H1 (cell line): ENCODE measurements at regions not wholly inside any gene's neighbourhood (a gene's known extent, or its start where the extent isn't known, plus 50 kb on each side); places are given as distances from the start of the nearest gene placed in this dataset.

Experiments used
- CTCF ChIA-PET: fragments of 300-600 bp; sonication (Branson Sonifier 250); formaldehyde crosslinking; loops from one replicate; lab custom pipeline; 2021; ENCODE audit not compliant: partially characterized antibody; lab: Charles Lee
- POLR2A ChIA-PET: fragments of 300-600 bp; sonication (Branson Sonifier 250); formaldehyde crosslinking; loops from one replicate; lab custom pipeline; 2021; ENCODE audit warnings: inconsistent platforms; ENCODE audit not compliant: partially characterized antibody; lab: Charles Lee
- DNase-seq, 2 experiments: peaks; one replicate each; pipeline versions ENCODE4 v3.0.0 to v3.0.0-alpha.2; 2010 to 2022; ENCODE audit warnings: low spot score in 2 of 2, low read depth in 1 of 2, mixed read lengths in 1 of 2
- FAIRE-seq: peaks from 2 replicates; lab custom pipeline; 2011; peaks lifted over from hg19 to GRCh38; lab: Jason Lieb, UNC
- H2AFZ ChIP-seq: 2 replicates; pipeline ENCODE4 v1.8.1; 2012; ENCODE audit warnings: low read length, inconsistent platforms
- H2AK5ac ChIP-seq: 2 replicates; pipeline ENCODE4 v1.6.1; 2013; ENCODE audit warnings: low read depth, low read length
- H2BK120ac ChIP-seq: replicated peaks from 2 replicates; pipeline ENCODE3; 2013; ENCODE audit warnings: low read depth, low read length, inconsistent platforms
- H2BK12ac ChIP-seq: 2 replicates; pipeline ENCODE4 v1.6.1; 2013; ENCODE audit warnings: low read depth, low read length
- H2BK15ac ChIP-seq: 2 replicates; pipeline ENCODE4 v1.6.1; 2013; ENCODE audit warnings: low read length
- H2BK20ac ChIP-seq: 2 replicates; pipeline ENCODE4 v1.6.1; 2013; ENCODE audit warnings: low read length
- H2BK5ac ChIP-seq: 2 replicates; pipeline ENCODE4 v1.6.1; 2013; ENCODE audit warnings: low read depth, low read length
- H3K14ac ChIP-seq: 2 replicates; pipeline ENCODE4 v1.6.1; 2013; ENCODE audit warnings: inconsistent platforms; ENCODE audit not compliant: insufficient read length
- H3K18ac ChIP-seq: 2 replicates; pipeline ENCODE4 v1.6.1; 2013; ENCODE audit warnings: low read length; ENCODE audit errors: extremely low read depth
- H3K23ac ChIP-seq: 2 replicates; pipeline ENCODE4 v1.6.1; 2013; ENCODE audit warnings: inconsistent platforms; ENCODE audit not compliant: insufficient read length
- H3K23me2 ChIP-seq: 2 replicates; pipeline ENCODE4 v1.6.1; 2013; ENCODE audit warnings: low read depth, low read length
- H3K27ac ChIP-seq: 2 replicates; pipeline ENCODE4 v1.6.1; 2011; ENCODE audit warnings: low read depth, low read length, inconsistent platforms
- H3K27me3 ChIP-seq, 4 experiments: replicated peaks in 1 of 4; 1 replicate in 1 of 4; 2 replicates in 3 of 4; pipeline versions ENCODE4 v1.6.1 to v1.8.1; 2011 to 2013; ENCODE audit warnings: low read length in 3 of 4, mild to moderate bottlenecking in 3 of 4, inconsistent platforms in 2 of 4, mixed read lengths in 2 of 4, moderate library complexity in 1 of 4; ENCODE audit not compliant: control insufficient read depth in 3 of 4, insufficient read depth in 3 of 4; ENCODE audit errors: extremely low read depth in 1 of 4
- H3K36me3 ChIP-seq, 4 experiments: 2 replicates each; pipeline versions ENCODE4 v1.6.1 to v1.8.1; 2011 to 2013; ENCODE audit warnings: mild to moderate bottlenecking in 4 of 4, low read length in 3 of 4, moderate library complexity in 2 of 4, control low read depth in 1 of 4, inconsistent platforms in 1 of 4; ENCODE audit not compliant: insufficient read depth in 4 of 4, control insufficient read depth in 2 of 4
- H3K4ac ChIP-seq: replicated peaks from 2 replicates; pipeline ENCODE3; 2013; ENCODE audit warnings: low read length, low read depth, mixed read lengths, inconsistent platforms; ENCODE audit not compliant: insufficient read length
- H3K4me1 ChIP-seq, 4 experiments: replicated peaks in 1 of 4; 1 replicate in 1 of 4; 2 replicates in 3 of 4; pipeline versions ENCODE4 v1.6.1 to v1.8.1; 2011 to 2013; ENCODE audit warnings: low read length in 3 of 4, inconsistent platforms in 2 of 4, mixed read lengths in 1 of 4; ENCODE audit not compliant: insufficient read depth in 4 of 4, control insufficient read depth in 3 of 4
- H3K4me2 ChIP-seq, 2 experiments: 2 replicates each; pipeline versions ENCODE4 v1.6.1 to v1.8.1; 2011 to 2013; ENCODE audit warnings: low read depth in 2 of 2, low read length in 2 of 2, control low read depth in 1 of 2, inconsistent platforms in 1 of 2, mild to moderate bottlenecking in 1 of 2; ENCODE audit not compliant: insufficient read depth in 1 of 2
- H3K4me3 ChIP-seq, 4 experiments: fragments of 200-600, 300-600 bp in 1 of 4; sonication (generic), shearing (Covaris generic), sonication (Bioruptor Twin) in 1 of 4; 2 replicates each; pipeline versions ENCODE4 v1.5.1 to v1.8.1; 2011 to 2016; ENCODE audit warnings: low read length in 4 of 4, low read depth in 3 of 4, control low read depth in 2 of 4, inconsistent platforms in 2 of 4, mild to moderate bottlenecking in 2 of 4, mixed read lengths in 1 of 4, moderate library complexity in 1 of 4; ENCODE audit not compliant: insufficient read depth in 2 of 4; ENCODE audit errors: extremely low read depth in 1 of 4
- H3K56ac ChIP-seq: replicated peaks from 2 replicates; pipeline ENCODE3; 2013; ENCODE audit warnings: low read depth, mild to moderate bottlenecking, mixed read lengths, low read length, inconsistent platforms; ENCODE audit not compliant: insufficient read length
- H3K79me1 ChIP-seq: 2 replicates; pipeline ENCODE4 v1.6.1; 2013; ENCODE audit warnings: low read depth, low read length, control low read depth
- H3K79me2 ChIP-seq, 2 experiments: 2 replicates each; pipeline versions ENCODE4 v1.6.1 to v1.8.1; 2012 to 2013; ENCODE audit warnings: low read length in 2 of 2, mild to moderate bottlenecking in 2 of 2, inconsistent platforms in 1 of 2; ENCODE audit not compliant: insufficient read depth in 2 of 2, control insufficient read depth in 1 of 2
- H3K9ac ChIP-seq, 4 experiments: replicated peaks in 1 of 4; 1 replicate in 1 of 4; 2 replicates in 3 of 4; pipeline versions ENCODE4 v1.6.1 to v1.8.1; 2011 to 2013; ENCODE audit warnings: low read depth in 3 of 4, low read length in 3 of 4, control low read depth in 2 of 4, mild to moderate bottlenecking in 2 of 4, moderate library complexity in 2 of 4, inconsistent platforms in 1 of 4; ENCODE audit errors: extremely low read depth in 1 of 4
- H3K9me3 ChIP-seq, 2 experiments: 2 replicates each; pipeline versions ENCODE4 v1.6.1 to v1.8.1; 2012 to 2013; ENCODE audit warnings: mild to moderate bottlenecking in 2 of 2, moderate library complexity in 2 of 2, control low read depth in 1 of 2, inconsistent platforms in 1 of 2, low read depth in 1 of 2, low read length in 1 of 2, mixed read lengths in 1 of 2; ENCODE audit not compliant: insufficient read depth in 2 of 2
- H4K20me1 ChIP-seq, 2 experiments: replicated peaks in 1 of 2; 2 replicates each; pipeline versions ENCODE3 to v1.8.1; 2011 to 2013; ENCODE audit warnings: inconsistent platforms in 2 of 2, low read length in 2 of 2, mild to moderate bottlenecking in 1 of 2; ENCODE audit not compliant: insufficient read depth in 2 of 2, control insufficient read depth in 1 of 2
- H4K5ac ChIP-seq: 2 replicates; pipeline ENCODE4 v1.6.1; 2013; ENCODE audit warnings: low read length, low read depth, mixed read lengths, inconsistent platforms; ENCODE audit not compliant: insufficient read length
- H4K8ac ChIP-seq: 2 replicates; pipeline ENCODE4 v1.8.0; 2013; ENCODE audit warnings: mild to moderate bottlenecking, moderate library complexity, low read length, inconsistent platforms; ENCODE audit not compliant: insufficient read depth; ENCODE audit errors: extremely low read depth
- H4K91ac ChIP-seq: replicated peaks from 2 replicates; pipeline ENCODE3; 2013; ENCODE audit warnings: low read length, mixed read lengths, inconsistent platforms; ENCODE audit not compliant: insufficient read length
- ASH2L ChIP-seq: fragments of 200-600, 300-600 bp; sonication (generic); IDR thresholded peaks from one replicate; pipeline ENCODE4 v1.7.1; 2017; ENCODE audit warnings: low read length
- ATF2 ChIP-seq: IDR thresholded peaks from 2 replicates; pipeline ENCODE4 v1.6.1; 2012; ENCODE audit warnings: low read length, inconsistent platforms
- BACH1 ChIP-seq: IDR thresholded peaks from 2 replicates; pipeline ENCODE4 v1.6.1; 2012; ENCODE audit warnings: low read length, improper control_type of control experiment
- CHD2 ChIP-seq: IDR thresholded peaks from 2 replicates; pipeline ENCODE4 v1.6.1; 2012; ENCODE audit warnings: low read length, improper control_type of control experiment
- GTF2F1 ChIP-seq: IDR thresholded peaks from 2 replicates; pipeline ENCODE4 v1.6.1; 2012; ENCODE audit warnings: low read depth, low read length, improper control_type of control experiment, borderline replicate concordance
- MAFK ChIP-seq: IDR thresholded peaks from 2 replicates; pipeline ENCODE4 v1.6.1; 2012; ENCODE audit warnings: low read depth, mild to moderate bottlenecking, improper control_type of control experiment, low read length
- SIN3A ChIP-seq, 2 experiments: IDR thresholded peaks in 1 of 2; conservative IDR thresholded peaks in 1 of 2; 2 replicates each; pipeline ENCODE4 v1.6.1; 2011 to 2012; ENCODE audit warnings: low read length in 2 of 2, improper control_type of control experiment in 1 of 2, low read depth in 1 of 2, mild to moderate bottlenecking in 1 of 2
- SP2 ChIP-seq: IDR thresholded peaks from 2 replicates; pipeline ENCODE4 v1.6.1; 2012; ENCODE audit warnings: mild to moderate bottlenecking, low read length, inconsistent platforms
- TAF1 ChIP-seq: IDR thresholded peaks from 2 replicates; pipeline ENCODE4 v1.6.1; 2011; ENCODE audit warnings: mild to moderate bottlenecking, low read depth, low read length
- TAF7 ChIP-seq: optimal IDR thresholded peaks from 2 replicates; pipeline ENCODE3; 2011; ENCODE audit warnings: low read depth, mild to moderate bottlenecking, inconsistent platforms, low read length, moderate library complexity, borderline replicate concordance
- ZNF274 ChIP-seq: IDR thresholded peaks from 2 replicates; pipeline ENCODE4 v1.7.0; 2012; ENCODE audit warnings: low read length, borderline replicate concordance; ENCODE audit errors: extremely low read depth

- H2BK12ac ChIP-seq: no peak overlapping the region
- H3K27me3 ChIP-seq: no peaks in the 10 kb centered on the region
- no peak overlapping the region for H4K91ac ChIP-seq
- no peaks in the 10 kb centered on the region for H3K79me2 ChIP-seq
- H3K79me1 ChIP-seq: no peaks in the 10 kb centered on the region
- no peak for FAIRE-seq
- H4K20me1 ChIP-seq: no peaks in the 10 kb centered on the region
- H3K36me3 ChIP-seq: no peaks in the 10 kb centered on the region
- no peak overlapping the region for H2AK5ac ChIP-seq
- H3K4me3 ChIP-seq: no peak overlapping the region
- no peak overlapping the region for H3K23ac ChIP-seq
- no peak overlapping the region for H3K56ac ChIP-seq
- CTCF ChIA-PET: interaction anchor here (1.1 kb wide), 1 partner anchor 38 kb away, joined by 3 read pairs; no protein-coding TSS in a partner anchor
- H4K5ac ChIP-seq: no peak overlapping the region
- no peak overlapping the region for H3K4me2 ChIP-seq
- no peak overlapping the region for H4K8ac ChIP-seq
- H2AFZ ChIP-seq: no peak overlapping the region
- H3K9me3 ChIP-seq: no peaks in the 10 kb centered on the region
- no peak overlapping the region for H2BK5ac ChIP-seq
- no peak overlapping the region for H3K27ac ChIP-seq
- H3K4me1 ChIP-seq: no peaks in the 10 kb centered on the region
- no peaks in the 10 kb centered on the region for H3K23me2 ChIP-seq
- H3K14ac ChIP-seq: no peak overlapping the region
- H2BK15ac ChIP-seq: no peak overlapping the region
- no peak overlapping the region for H3K9ac ChIP-seq
- H3K4ac ChIP-seq: no peak overlapping the region
- POLR2A ChIA-PET: no interaction called here
- DNase-seq: no peak
- TF ChIP-seq ATF2 (no peak), GTF2F1 (no peak), CHD2 (no peak), ASH2L (no peak), ZNF274 (no peak), TAF7 (no peak), MAFK (no peak), SP2 (no peak), TAF1 (no peak), SIN3A (conservative IDR thresholded peaks at IDR 0.05 in 1 of 2, IDR thresholded peaks at IDR 0.05 in 1 of 2; ENCODE audit: low read depth in 1 of 2, low read length in 2 of 2) (no peak), BACH1 (no peak)
- TF ChIP-seq, all 59 proteins: peak for 0
- H3K18ac ChIP-seq: no peak overlapping the region
- H2BK120ac ChIP-seq: no peak overlapping the region
- no peak overlapping the region for H2BK20ac ChIP-seq
These were observed 316.2 kb downstream of the PTPRC start for GRCh38 chr1:198955085-198955484.
